Kidney tubule cell (primary cell): ENCODE measurements at regions not wholly inside any gene's neighbourhood (a gene's known extent, or its start where the extent isn't known, plus 50 kb on each side); places are given as distances from the start of the nearest gene placed in this dataset.
"Not testable (repeated sequence)": the region's sequence is repeated elsewhere in the genome, so short reads cannot be mapped to it uniquely, and the experiment has no call there.

Experiments
- DNase-seq: peaks from one replicate; pipeline ENCODE4 v3.0.0-alpha.2; 2018; ENCODE audit warnings: low spot score

GRCh38 chr12:114858388-114859146, 174.6 kb upstream of the TBX3 start:
- no peak for DNase-seq

DNA sequence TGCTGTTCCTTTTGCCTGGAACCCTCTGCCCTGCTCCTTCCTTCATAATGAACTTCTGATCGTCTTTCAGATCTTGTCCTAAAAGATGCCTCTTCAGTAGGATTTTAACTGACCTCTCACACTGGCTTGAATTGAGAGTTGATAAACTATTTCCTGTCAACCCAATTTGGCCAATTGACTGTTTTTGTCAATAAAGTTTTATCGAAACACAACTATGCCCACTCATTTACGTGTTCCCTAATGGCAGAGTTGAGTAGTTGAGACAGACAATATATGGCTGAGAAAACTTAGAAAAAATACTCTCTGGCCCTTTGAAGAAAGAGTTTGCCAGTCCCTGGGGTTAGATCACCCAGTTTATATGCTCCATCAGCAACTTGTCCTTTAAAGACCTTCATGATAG, 171.7 kb upstream of the TBX3 start:
- DNase-seq, result no peak

DNA sequence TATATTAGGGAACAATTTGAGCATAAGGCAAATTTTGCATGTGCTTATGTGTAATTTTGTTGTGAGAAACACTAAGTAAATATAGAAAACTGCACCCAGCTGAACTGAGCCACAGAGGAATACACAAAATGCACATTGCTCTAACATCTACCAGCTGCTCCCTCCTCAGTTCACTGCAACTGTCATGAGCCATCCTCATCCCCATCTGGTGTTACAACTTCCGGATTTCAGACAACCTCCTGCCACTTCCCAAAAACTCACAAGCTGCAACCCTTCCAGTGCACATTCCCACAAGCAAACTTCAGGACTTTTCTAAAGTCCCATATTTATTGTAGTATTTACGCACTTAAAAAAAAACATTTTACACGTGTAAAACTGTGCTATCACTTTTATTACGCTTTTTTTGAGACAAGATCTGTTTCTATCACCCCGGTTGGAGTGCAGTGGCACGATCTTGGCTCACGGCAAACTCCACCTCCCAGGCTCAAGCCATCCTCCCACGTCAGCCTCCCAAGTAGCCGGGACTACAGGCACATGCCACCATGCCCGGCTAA, 169.1 kb upstream of the TBX3 start:
- DNase-seq, result no peak

DNA sequence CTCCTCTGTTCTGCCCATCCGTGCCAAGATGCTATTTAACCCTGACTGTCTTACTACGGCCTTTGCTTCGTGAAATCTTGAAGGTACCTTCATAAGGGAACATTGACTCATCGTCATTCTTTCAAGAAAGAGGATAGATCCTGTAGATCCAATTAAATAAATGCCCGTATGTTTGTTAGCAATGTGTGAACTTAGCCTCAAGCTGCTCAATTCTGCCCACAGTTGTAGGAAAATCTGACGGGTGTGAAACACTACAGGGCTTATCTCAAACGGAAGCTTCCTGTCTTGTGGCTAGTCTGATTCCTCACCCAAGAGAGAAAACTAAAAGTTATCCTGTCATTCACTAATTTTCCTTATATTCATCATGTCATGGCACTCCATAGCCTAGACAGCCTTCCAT, 168.0 kb upstream of the TBX3 start:
- no peak for DNase-seq

- peak; percentile 64 for DNase-seq
These were observed 166.8 kb upstream of the TBX3 start for GRCh38 chr12:114850661-114851275.

DNA sequence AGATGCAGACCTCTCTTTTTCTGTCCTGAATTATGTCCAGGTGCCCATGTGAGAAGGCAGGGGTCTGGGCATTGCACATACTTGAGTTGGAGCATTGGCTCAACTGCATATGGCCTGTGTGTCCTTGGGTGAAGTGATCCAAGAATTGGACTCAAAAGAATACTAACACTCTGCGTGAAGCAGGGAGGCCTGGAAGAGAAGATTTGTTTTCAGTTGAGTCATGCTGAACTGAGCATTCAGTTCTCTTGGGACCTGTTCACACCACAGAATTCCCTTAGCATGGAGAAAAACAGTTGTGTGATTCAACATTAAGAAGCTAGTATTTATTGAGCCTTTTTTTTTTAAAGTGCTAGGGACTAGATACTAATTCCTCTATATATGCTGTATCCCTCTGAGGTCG, 164.7 kb upstream of the TBX3 start:
- no peak for DNase-seq

DNA sequence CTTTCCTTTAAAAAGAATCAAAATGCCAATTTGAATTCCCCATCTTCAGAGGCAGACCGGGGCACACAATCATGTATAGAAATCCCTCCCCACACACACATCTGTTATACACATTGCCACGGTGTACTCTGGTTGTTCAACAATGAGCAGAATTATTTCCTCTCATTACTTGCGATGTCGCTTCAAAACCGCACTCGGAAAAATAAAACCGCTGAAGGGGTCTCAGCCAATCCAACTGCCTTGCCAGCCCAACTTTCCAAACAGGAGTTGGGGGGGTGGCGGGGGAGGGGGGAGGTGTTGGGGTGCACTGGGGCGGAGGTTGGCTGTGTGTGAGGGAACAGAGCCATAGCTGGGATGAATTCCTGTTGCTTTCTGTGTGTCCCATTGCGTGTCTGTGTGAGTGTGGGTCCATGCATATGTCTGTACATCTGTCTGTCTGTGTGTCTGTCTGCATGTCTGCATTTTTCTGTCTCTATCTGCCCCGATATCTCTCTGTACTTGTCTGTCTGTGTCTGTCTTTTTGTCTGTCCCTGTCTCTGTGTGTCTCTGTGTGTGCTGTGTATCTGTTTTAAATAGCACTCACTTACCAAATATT, 163.6 kb upstream of the TBX3 start:
- DNase-seq, result no peak

DNA sequence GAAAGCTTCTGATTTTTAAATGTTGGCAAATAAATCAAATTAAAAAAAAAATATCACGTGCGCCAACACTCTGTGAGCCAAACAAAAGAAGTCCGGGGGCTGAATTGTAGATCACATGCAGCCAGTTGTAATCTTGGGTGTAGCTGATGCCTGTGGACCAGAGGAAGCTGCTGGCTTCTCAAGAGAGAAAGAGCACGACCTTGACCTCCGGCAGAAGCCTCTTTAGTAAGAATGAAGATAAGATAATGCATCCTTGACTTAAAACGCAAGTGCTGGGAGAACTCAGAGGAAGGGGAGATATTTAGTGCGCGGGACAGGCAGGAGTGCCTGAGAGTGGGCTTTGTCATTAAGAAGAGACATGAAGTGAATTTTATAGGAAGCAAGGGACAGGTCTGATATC, 162.8 kb upstream of the TBX3 start:
- DNase-seq, result no peak

GRCh38 chr12:114841557-114842251, 157.7 kb upstream of the TBX3 start:
- peak; percentile 36 for DNase-seq

GRCh38 chr12:114838480-114838879, 154.5 kb upstream of the TBX3 start:
- no peak for DNase-seq

- DNase-seq, result no peak
These were observed 152.6 kb upstream of the TBX3 start for GRCh38 chr12:114836609-114837008.

DNA sequence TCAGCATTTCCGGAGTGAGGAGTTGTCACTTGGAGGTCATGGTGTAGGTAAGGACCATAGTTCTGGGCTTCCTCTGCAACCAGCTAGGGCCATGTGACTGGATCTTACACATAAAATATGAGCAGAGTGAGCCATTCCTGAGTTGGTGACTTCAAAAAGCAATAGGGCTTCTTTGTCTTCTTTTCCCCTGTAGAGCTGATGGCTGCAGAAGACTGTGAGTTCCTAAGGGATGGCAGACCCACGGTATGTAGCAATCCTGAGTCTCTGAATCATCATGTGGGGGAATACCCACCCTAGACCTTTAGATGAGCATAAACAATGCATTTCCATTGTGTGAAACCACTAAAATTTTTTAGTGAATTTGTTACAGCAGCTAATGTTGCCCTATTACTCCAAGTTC, 151.1 kb upstream of the TBX3 start:
- DNase-seq, result peak; percentile 28

- DNase-seq, result peak; percentile 13
These were observed 150.6 kb upstream of the TBX3 start for GRCh38 chr12:114834621-114835020.

GRCh38 chr12:114829833-114830232, 145.9 kb upstream of the TBX3 start:
- no peak for DNase-seq

DNA sequence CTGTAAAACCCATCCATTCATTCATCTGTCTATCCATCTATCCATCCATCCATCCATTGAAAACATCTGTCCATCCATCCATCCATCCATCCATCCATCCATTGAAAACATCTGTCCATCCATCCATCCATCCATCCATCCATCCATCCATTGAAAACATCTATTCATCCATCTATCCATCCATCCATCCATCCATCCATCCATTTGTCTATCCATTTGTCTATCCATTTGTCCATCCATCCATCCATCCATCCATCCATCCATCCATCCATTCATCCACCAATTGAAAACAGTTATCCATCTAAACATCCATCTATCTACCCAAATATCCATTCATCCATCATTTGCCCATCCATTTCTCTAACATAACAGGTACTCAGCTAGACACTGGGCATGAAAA, 145.3 kb upstream of the TBX3 start:
- not testable (repeated sequence) for DNase-seq

DNA sequence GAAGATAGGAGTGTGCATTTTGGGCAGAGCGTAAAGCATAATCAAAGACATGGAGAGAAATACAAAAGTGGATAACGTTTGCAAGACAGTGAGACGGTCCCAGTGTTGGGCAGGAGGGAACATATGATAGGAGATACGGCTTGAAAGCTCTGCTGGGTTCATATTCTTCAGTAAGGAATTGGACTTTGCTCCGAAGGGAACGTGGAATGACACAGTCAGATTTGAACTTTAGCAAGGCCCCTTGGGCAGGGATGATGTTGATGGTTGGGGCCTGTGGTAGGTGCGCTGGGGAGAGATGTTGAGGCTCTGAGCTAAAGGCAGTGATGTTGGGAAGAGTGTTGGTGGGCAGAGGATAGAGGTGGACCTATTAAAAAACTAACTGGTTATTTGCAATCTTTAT, 143.5 kb upstream of the TBX3 start:
- DNase-seq, result no peak

GRCh38 chr12:114826244-114826643, 142.3 kb upstream of the TBX3 start:
- no peak for DNase-seq

DNA sequence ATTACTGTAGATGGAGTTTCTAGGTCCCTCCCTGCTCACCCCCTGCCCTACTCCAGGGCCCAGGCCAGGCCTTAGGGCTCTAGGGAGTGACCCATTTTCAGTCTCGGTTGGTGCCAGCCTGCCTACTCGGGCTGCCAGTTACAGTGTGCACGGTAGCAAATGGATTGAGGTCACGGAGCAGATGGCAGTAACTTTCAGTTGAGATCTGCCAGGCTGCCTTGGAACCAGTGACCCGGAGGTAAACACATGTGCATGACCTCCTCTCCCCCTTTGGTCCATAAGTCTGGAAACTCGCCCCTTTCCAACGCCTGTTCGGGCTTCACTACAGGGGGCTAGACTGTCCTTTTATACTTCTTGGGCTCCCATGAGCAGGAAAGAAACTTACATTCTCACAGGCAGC, 139.7 kb upstream of the TBX3 start:
- DNase-seq, result no peak

DNA sequence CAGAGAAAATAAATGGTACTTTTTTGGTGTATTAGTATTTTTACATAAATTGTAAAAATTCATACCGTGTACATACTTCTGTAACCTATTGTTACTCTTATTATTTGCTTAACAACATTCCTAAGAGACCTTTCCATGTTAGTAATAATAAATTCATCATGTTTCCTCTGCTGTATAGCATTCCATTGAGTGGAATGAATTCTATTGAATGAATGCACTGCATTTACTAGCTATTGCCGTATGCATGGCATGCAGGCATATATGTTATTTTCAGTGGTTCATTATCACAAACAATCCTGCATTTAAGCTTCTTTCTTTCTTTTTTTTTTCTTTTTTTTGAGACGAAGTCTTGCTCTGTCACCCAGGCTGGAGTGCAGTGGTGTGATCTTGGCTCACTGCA, 137.6 kb upstream of the TBX3 start:
- no peak for DNase-seq

GRCh38 chr12:114820796-114821195, 136.8 kb upstream of the TBX3 start:
- DNase-seq, result no peak

- DNase-seq, result no peak
These were observed 133.8 kb upstream of the TBX3 start for GRCh38 chr12:114817571-114818425.
